WTC11 (cell line): ENCODE measurements at regions not wholly inside any gene's neighbourhood (a gene's known extent, or its start where the extent isn't known, plus 50 kb on each side); places are given as distances from the start of the nearest gene placed in this dataset.

Experiments used
- AFF4 ChIP-seq: sonication (generic); formaldehyde crosslinking; IDR thresholded peaks from 2 replicates; pipeline ENCODE4 v1.8.1; 2023; ENCODE audit warnings: mild to moderate bottlenecking, missing genetic modification reagents, borderline replicate concordance
- ATF1 ChIP-seq: sonication (generic); formaldehyde crosslinking; IDR thresholded peaks from 2 replicates; pipeline ENCODE4 v1.8.1; 2023; ENCODE audit warnings: mild to moderate bottlenecking, moderate library complexity, missing genetic modification reagents
- CTCF ChIP-seq: fragments of 200-600 bp; IDR thresholded peaks from 2 replicates; pipeline ENCODE4 v1.8.0; 2022; ENCODE audit warnings: antibody characterized with exemption
- E2F5 ChIP-seq: sonication (generic); formaldehyde crosslinking; IDR thresholded peaks from 2 replicates; pipeline ENCODE4 v1.8.1; 2022; ENCODE audit warnings: mild to moderate bottlenecking, moderate library complexity, missing genetic modification reagents
- ESRRA ChIP-seq: sonication (generic); formaldehyde crosslinking; IDR thresholded peaks from 2 replicates; pipeline ENCODE4 v1.8.1; 2022; ENCODE audit warnings: mild to moderate bottlenecking, missing genetic modification reagents, borderline replicate concordance
- FOXP1 ChIP-seq: sonication (generic); formaldehyde crosslinking; IDR thresholded peaks from 2 replicates; pipeline ENCODE4 v1.8.0; 2022; ENCODE audit warnings: missing genetic modification reagents, mild to moderate bottlenecking, moderate library complexity, borderline replicate concordance
- NR1H2 ChIP-seq: sonication (generic); formaldehyde crosslinking; IDR thresholded peaks from 2 replicates; pipeline ENCODE4 v1.9.0; 2021; ENCODE audit warnings: mild to moderate bottlenecking, moderate library complexity, missing genetic modification reagents
- RELA ChIP-seq: sonication (generic); formaldehyde crosslinking; IDR thresholded peaks from 2 replicates; pipeline ENCODE4 v1.8.1; 2022; ENCODE audit warnings: missing genetic modification reagents, mild to moderate bottlenecking, borderline replicate concordance
- TP53 ChIP-seq: sonication (generic); formaldehyde crosslinking; IDR thresholded peaks from 2 replicates; pipeline ENCODE4 v1.8.1; 2023; ENCODE audit warnings: mild to moderate bottlenecking, missing genetic modification reagents
- USF1 ChIP-seq: sonication (generic); formaldehyde crosslinking; IDR thresholded peaks from 2 replicates; pipeline ENCODE4 v1.8.0; 2022; ENCODE audit warnings: mild to moderate bottlenecking, missing genetic modification reagents
- ZNF232 ChIP-seq: sonication (generic); formaldehyde crosslinking; IDR thresholded peaks from 2 replicates; pipeline ENCODE4 v1.8.0; 2022; ENCODE audit warnings: mild to moderate bottlenecking, missing genetic modification reagents
- ZNF263 ChIP-seq: sonication (generic); formaldehyde crosslinking; IDR thresholded peaks from 2 replicates; pipeline ENCODE4 v1.8.1; 2022; ENCODE audit warnings: low read depth, mild to moderate bottlenecking, moderate library complexity, missing genetic modification reagents

- no peak for TF ChIP-seq CTCF
- TF ChIP-seq USF1 (CRISPR knock-in tag): no peak
- no peak for TF ChIP-seq NR1H2 (CRISPR knock-in tag)
- no peak for TF ChIP-seq AFF4 (CRISPR knock-in tag)
- no peak for TF ChIP-seq FOXP1
- TF ChIP-seq RELA (CRISPR knock-in tag): no peak
- TF ChIP-seq ZNF263 (CRISPR knock-in tag): no peak
- TF ChIP-seq ATF1 (CRISPR knock-in tag): no peak
- TF ChIP-seq E2F5: no peak
- no peak for TF ChIP-seq ZNF232 (CRISPR knock-in tag)
- no peak for TF ChIP-seq TP53
- no peak for TF ChIP-seq ESRRA
Measured at GRCh38 chr1:182262425-182262824, 129.2 kb downstream of the GLUL start.
